ENCODE measurements at regions not wholly inside any gene's neighbourhood (a gene's known extent, or its start where the extent isn't known, plus 50 kb on each side); places are given as distances from the start of the nearest gene placed in this dataset.
"Not testable (repeated sequence)": the region's sequence is repeated elsewhere in the genome, so short reads cannot be mapped to it uniquely, and the experiment has no call there.

DNA sequence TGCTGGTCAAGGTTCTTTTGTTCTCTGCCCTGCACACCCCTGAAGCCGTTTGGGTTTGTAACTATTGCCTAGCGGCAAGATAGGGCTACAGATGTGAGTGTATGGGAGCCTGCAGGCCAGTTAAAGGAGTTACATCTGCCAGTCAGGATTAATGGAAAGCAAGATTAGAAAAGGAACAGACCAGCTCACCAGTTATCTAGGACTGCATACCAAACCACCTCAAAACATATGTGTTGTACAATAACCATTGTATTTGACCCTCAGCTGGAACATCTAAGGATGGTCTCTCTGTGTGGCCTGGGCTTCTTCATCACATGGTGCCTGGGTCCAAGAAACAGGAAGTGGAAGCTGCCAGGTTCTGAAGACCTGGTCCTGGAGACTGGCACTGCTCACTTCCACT is 52.5 kb upstream of the FBXO28 start:
- H3K4me3 Mint-ChIP-seq: no peak overlapping the region
- DNase-seq (ENCODE audit: low spot score in 2 of 2) (no peak), ATAC-seq (ENCODE audit: low read depth) (no peak)
- H3K27ac Mint-ChIP-seq: no peak overlapping the region
- H3K27me3 Mint-ChIP-seq: peaks cover 4% of the 10 kb centered on the region
- no peaks in the 10 kb centered on the region for H3K36me3 Mint-ChIP-seq
- H3K4me1 Mint-ChIP-seq: peaks cover 5% of the 10 kb centered on the region
- no peaks in the 10 kb centered on the region for H3K9me3 Mint-ChIP-seq

DNA sequence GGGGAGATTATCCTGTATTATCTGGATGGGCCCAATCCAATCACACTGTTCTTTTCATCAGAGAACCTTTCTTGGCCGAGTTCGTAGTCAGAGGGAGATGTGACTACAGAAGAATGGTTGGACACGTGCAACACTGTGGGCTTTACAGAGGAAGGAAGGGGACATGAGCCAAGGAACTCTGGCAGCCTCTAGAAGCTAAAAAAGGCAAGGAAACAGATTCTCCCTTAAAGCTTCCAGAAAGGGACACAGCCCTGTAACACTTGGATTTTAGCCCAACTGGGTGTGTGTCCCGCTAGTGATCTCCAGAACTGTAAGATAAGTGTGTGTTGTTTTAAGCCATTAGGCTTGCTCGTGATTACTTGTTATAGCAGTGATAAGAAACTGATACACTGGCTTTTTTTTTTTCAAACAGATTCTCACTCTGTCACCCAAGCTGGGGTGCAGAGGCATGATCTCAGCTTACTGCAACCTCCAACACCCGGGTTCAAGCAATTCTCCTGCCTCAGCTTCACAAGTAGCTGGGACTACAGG is 53.9 kb upstream of the FBXO28 start:
- H3K4me1 Mint-ChIP-seq: no peaks in the 10 kb centered on the region
- H3K9me3 Mint-ChIP-seq: no peaks in the 10 kb centered on the region
- no peaks in the 10 kb centered on the region for H3K36me3 Mint-ChIP-seq
- no peak overlapping the region for H3K4me3 Mint-ChIP-seq
- DNase-seq (ENCODE audit: low spot score in 2 of 2) (no peak), ATAC-seq (ENCODE audit: low read depth) (no peak)
- H3K27me3 Mint-ChIP-seq: peaks cover 4% of the 10 kb centered on the region
- no peak overlapping the region for H3K27ac Mint-ChIP-seq

- no peak for ATAC-seq (ENCODE audit: low read depth)
- no peak for DNase-seq (ENCODE audit: low spot score in 2 of 2)
- Mint-ChIP-seq H3K4me1 (no peaks in the 10 kb centered on the region), H3K27me3 (peaks cover 6% of the 10 kb centered on the region), H3K36me3 (peaks cover 2% of the 10 kb centered on the region), H3K9me3 (peaks cover 2% of the 10 kb centered on the region), H3K4me3 (no peak overlapping the region), H3K27ac (no peak overlapping the region)
These were observed 55.6 kb upstream of the FBXO28 start for GRCh38 chr1:224058303-224058702.

DNA sequence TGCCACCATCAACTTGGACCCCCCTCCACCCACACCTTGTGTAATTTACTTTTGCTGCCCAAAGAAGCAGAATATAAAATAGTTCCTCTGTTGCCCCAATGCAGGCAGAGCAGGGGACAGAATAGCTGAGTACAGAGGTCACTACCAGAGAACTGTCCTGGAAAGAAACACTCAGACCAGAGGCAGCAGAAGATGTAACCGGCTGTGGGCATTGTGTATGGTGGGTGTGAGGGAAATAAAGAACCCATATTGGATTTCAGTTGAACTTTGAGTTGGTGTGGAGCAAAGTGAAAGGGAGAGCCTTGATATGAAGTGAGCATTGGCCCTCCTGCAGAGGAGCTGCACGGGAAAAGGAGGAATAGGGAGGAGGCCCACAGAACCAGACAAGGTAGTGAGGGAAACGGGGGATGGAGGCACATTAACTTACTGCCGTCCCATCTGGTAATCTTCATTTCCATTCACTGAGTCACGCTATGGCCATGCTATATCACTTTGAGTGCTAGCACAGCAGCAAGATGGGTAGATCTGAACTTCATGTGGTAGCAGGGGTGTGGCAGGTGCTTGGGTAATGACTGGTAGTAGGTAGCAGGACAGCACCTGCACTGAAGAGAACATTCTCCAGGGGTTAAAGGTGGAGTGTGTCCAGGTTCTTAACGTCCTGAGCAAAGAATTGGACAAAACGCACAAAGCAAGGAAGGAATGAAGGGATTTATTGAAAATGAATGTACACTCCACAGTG is 56.3 kb upstream of the FBXO28 start:
- no peaks in the 10 kb centered on the region for H3K4me1 Mint-ChIP-seq
- H3K27ac Mint-ChIP-seq: no peak overlapping the region
- peaks cover 2% of the 10 kb centered on the region for H3K9me3 Mint-ChIP-seq
- H3K27me3 Mint-ChIP-seq: peaks cover 8% of the 10 kb centered on the region
- DNase-seq (ENCODE audit: low spot score in 2 of 2) (no peak), ATAC-seq (ENCODE audit: low read depth) (no peak)
- peaks cover 2% of the 10 kb centered on the region for H3K36me3 Mint-ChIP-seq
- H3K4me3 Mint-ChIP-seq: no peak overlapping the region

DNA sequence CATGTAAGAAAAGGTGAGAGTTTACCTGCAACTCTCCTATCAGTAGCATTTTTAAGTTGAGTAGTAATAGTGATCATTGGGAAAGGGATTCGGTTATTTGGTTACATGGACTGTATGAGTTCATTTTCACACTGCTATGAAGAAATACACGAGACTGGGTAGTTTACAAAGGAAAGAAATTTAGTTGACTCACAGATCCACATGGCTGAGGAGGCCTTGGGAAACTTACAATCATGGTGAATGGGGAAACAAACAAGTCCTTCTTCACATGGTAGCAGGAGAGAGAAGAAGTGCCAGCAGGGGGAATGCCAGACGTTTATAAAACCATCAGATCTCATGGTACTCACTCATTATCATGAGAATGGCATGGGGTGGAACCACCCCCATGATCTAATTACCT is 59.3 kb upstream of the FBXO28 start:
- peaks cover 2% of the 10 kb centered on the region for H3K9me3 Mint-ChIP-seq
- ATAC-seq (ENCODE audit: low read depth): no peak
- no peak for DNase-seq (ENCODE audit: low spot score in 2 of 2)
- peaks cover 2% of the 10 kb centered on the region for H3K36me3 Mint-ChIP-seq
- no peak overlapping the region for H3K4me3 Mint-ChIP-seq
- no peaks in the 10 kb centered on the region for H3K4me1 Mint-ChIP-seq
- H3K27me3 Mint-ChIP-seq: peaks cover 8% of the 10 kb centered on the region
- H3K27ac Mint-ChIP-seq: no peak overlapping the region

- DNase-seq (ENCODE audit: low spot score in 2 of 2): no peak
- no peak overlapping the region for H3K4me3 Mint-ChIP-seq
- ATAC-seq (ENCODE audit: low read depth): no peak
- no peaks in the 10 kb centered on the region for H3K4me1 Mint-ChIP-seq
- H3K27ac Mint-ChIP-seq: no peak overlapping the region
- H3K9me3 Mint-ChIP-seq: peaks cover 2% of the 10 kb centered on the region
- H3K36me3 Mint-ChIP-seq: peaks cover 2% of the 10 kb centered on the region
- peaks cover 8% of the 10 kb centered on the region for H3K27me3 Mint-ChIP-seq
These were observed 59.9 kb upstream of the FBXO28 start for GRCh38 chr1:224054012-224054411.

- Mint-ChIP-seq H3K27me3 (peaks cover 8% of the 10 kb centered on the region), H3K4me1 (no peaks in the 10 kb centered on the region), H3K4me3 (no peak overlapping the region), H3K9me3 (peaks cover 2% of the 10 kb centered on the region), H3K36me3 (peaks cover 2% of the 10 kb centered on the region), H3K27ac (no peak overlapping the region)
- no peak for DNase-seq (ENCODE audit: low spot score in 2 of 2)
- ATAC-seq (ENCODE audit: low read depth): no peak
These were observed 60.5 kb upstream of the FBXO28 start for GRCh38 chr1:224053456-224053855.

- Mint-ChIP-seq H3K27me3 (peaks cover 10% of the 10 kb centered on the region), H3K9me3 (peaks cover 2% of the 10 kb centered on the region), H3K36me3 (peaks cover 2% of the 10 kb centered on the region), H3K27ac (no peak overlapping the region), H3K4me3 (no peak overlapping the region), H3K4me1 (no peaks in the 10 kb centered on the region)
- no peak for DNase-seq (ENCODE audit: low spot score in 2 of 2)
- no peak for ATAC-seq (ENCODE audit: low read depth)
These were observed 61.1 kb upstream of the FBXO28 start for GRCh38 chr1:224052772-224053171.

DNA sequence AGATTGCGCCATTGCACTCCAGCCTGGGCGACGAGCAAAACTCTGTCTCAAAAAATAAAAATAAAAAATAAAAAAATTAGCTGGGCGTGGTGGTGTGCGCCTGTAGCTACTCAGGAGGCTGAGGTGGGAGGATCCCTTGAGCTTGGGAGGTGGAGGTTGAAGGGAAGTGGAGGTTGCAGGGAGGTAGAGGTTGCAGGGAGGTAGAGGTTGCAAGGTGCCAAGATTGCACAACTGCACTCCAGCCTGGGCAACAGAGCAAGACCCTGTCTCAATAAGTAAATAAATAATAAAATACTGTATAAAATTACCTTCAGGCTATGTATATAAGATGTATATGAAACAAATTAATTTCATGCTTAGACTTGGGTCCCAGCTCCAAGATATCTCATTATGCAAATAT is 62.1 kb upstream of the FBXO28 start:
- not testable (repeated sequence) for DNase-seq (ENCODE audit: low spot score in 2 of 2); H3K4me3 Mint-ChIP-seq; H3K27ac Mint-ChIP-seq; H3K27me3 Mint-ChIP-seq; H3K36me3 Mint-ChIP-seq; H3K9me3 Mint-ChIP-seq; ATAC-seq (ENCODE audit: low read depth); H3K4me1 Mint-ChIP-seq

DNA sequence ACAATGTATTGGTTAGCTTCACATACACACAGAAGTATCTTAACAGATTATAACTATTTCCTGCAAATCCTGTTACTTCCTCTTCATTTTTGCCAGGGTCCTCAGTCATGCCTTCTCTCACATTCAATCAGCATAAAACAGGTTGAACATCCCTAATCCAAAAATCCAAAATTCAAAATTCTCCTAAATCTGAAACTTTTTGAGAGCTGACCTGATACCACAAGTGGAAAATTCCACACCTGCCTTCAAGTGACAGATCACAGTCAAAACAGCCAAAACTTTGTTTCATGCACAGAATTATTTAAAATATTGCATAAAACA is 62.9 kb upstream of the FBXO28 start:
- Mint-ChIP-seq H3K36me3 (peaks cover 2% of the 10 kb centered on the region), H3K4me3 (no peak overlapping the region), H3K4me1 (no peaks in the 10 kb centered on the region), H3K27me3 (peaks cover 8% of the 10 kb centered on the region), H3K27ac (no peak overlapping the region), H3K9me3 (peaks cover 2% of the 10 kb centered on the region)
- no peak for ATAC-seq (ENCODE audit: low read depth)
- DNase-seq (ENCODE audit: low spot score in 2 of 2): no peak

DNA sequence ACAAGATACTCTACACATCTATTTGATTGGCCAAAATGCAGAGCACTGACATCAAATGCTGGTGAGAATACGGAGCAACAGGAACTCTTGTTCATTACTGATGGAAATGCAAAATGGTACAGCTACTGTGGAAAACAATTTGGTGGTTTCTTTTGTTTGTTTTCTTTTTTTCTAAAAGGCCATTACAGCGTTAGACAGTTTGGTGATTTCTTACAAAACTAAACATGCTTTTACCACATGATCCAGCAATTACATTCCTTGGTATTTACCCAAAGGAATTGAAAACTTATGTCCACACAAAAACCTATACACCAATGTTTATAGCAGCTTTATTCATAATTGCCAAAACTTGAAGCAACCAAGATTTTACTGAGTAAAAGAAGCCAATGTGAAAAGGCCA is 66.4 kb upstream of the FBXO28 start:
- DNase-seq (ENCODE audit: low spot score in 2 of 2) (no peak), ATAC-seq (ENCODE audit: low read depth) (no peak)
- H3K4me1 Mint-ChIP-seq: no peaks in the 10 kb centered on the region
- no peak overlapping the region for H3K27ac Mint-ChIP-seq
- H3K36me3 Mint-ChIP-seq: no peaks in the 10 kb centered on the region
- H3K27me3 Mint-ChIP-seq: peaks cover 11% of the 10 kb centered on the region
- no peaks in the 10 kb centered on the region for H3K9me3 Mint-ChIP-seq
- H3K4me3 Mint-ChIP-seq: no peak overlapping the region

GRCh38 chr1:224045556-224045955 is 68.4 kb upstream of the FBXO28 start:
- Mint-ChIP-seq H3K4me3 (no peak overlapping the region), H3K36me3 (no peaks in the 10 kb centered on the region), H3K9me3 (no peaks in the 10 kb centered on the region), H3K27me3 (peaks cover 13% of the 10 kb centered on the region), H3K27ac (no peak overlapping the region), H3K4me1 (no peaks in the 10 kb centered on the region)
- DNase-seq (ENCODE audit: low spot score in 2 of 2): no peak
- ATAC-seq (ENCODE audit: low read depth): no peak

- no peak for DNase-seq (ENCODE audit: low spot score in 2 of 2)
- Mint-ChIP-seq H3K9me3 (no peaks in the 10 kb centered on the region), H3K4me1 (no peaks in the 10 kb centered on the region), H3K27me3 (peaks cover 12% of the 10 kb centered on the region), H3K36me3 (no peaks in the 10 kb centered on the region), H3K27ac (no peak overlapping the region), H3K4me3 (no peak overlapping the region)
- ATAC-seq (ENCODE audit: low read depth): no peak
These were observed 69.5 kb upstream of the FBXO28 start for GRCh38 chr1:224044420-224044819.

GRCh38 chr1:224042557-224043118 is 71.3 kb upstream of the FBXO28 start:
- no peak for DNase-seq (ENCODE audit: low spot score in 2 of 2)

GRCh38 chr1:224041032-224041431 is 72.9 kb upstream of the FBXO28 start:
- no peak overlapping the region for H3K4me3 Mint-ChIP-seq
- ATAC-seq (ENCODE audit: low read depth): no peak
- H3K36me3 Mint-ChIP-seq: no peaks in the 10 kb centered on the region
- DNase-seq (ENCODE audit: low spot score in 2 of 2): no peak
- peaks cover 12% of the 10 kb centered on the region for H3K27me3 Mint-ChIP-seq
- no peaks in the 10 kb centered on the region for H3K4me1 Mint-ChIP-seq
- no peaks in the 10 kb centered on the region for H3K9me3 Mint-ChIP-seq
- no peak overlapping the region for H3K27ac Mint-ChIP-seq

More at GRCh38 chr1:224042557-224043118, 71.3 kb upstream of the FBXO28 start:
- Mint-ChIP-seq H3K27ac (no peak overlapping the region), H3K36me3 (no peaks in the 10 kb centered on the region), H3K27me3 (peaks cover 10% of the 10 kb centered on the region), H3K4me1 (no peaks in the 10 kb centered on the region), H3K9me3 (no peaks in the 10 kb centered on the region), H3K4me3 (no peak overlapping the region)
- ATAC-seq (ENCODE audit: low read depth): no peak
